HEK293T (cell line): ENCODE measurements at regions not wholly inside any gene's neighbourhood (a gene's known extent, or its start where the extent isn't known, plus 50 kb on each side); places are given as distances from the start of the nearest gene placed in this dataset.

ENCODE experiments used
- BHLHE40 ChIP-seq: fragments of 450-650 bp; IDR thresholded peaks from 2 replicates; pipeline ENCODE4 v1.6.1; 2016; ENCODE audit warnings: mild to moderate bottlenecking, moderate library complexity, borderline replicate concordance
- ELF4 ChIP-seq: fragments of 450-650 bp; IDR thresholded peaks from 2 replicates; pipeline ENCODE4 v1.6.1; 2017; ENCODE audit warnings: antibody characterized with exemption
- FOXA1 ChIP-seq: fragments of 450-650 bp; IDR thresholded peaks from 2 replicates; pipeline ENCODE4 v1.6.1; 2016; ENCODE audit warnings: mild to moderate bottlenecking
- FOXM1 ChIP-seq: fragments of 450-650 bp; IDR thresholded peaks from 2 replicates; pipeline ENCODE4 v1.6.1; 2017; ENCODE audit warnings: mild to moderate bottlenecking, borderline replicate concordance
- PKNOX1 ChIP-seq: fragments of 450-650 bp; IDR thresholded peaks from 2 replicates; pipeline ENCODE4 v1.6.1; 2016
- SP1 ChIP-seq: fragments of 450-650 bp; IDR thresholded peaks from 2 replicates; pipeline ENCODE4 v1.6.1; 2017
- SUZ12 ChIP-seq: fragments of 450-650 bp; IDR thresholded peaks from 2 replicates; pipeline ENCODE4 v1.6.1; 2016; ENCODE audit warnings: mild to moderate bottlenecking
- TARDBP ChIP-seq: fragments of 450-650 bp; IDR thresholded peaks from 2 replicates; pipeline ENCODE4 v1.6.1; 2016

GRCh38 chr1:229862017-229862774, 204.8 kb upstream of the GALNT2 start:
- TF ChIP-seq PKNOX1 (no peak), SP1 (no peak), FOXM1 (no peak), BHLHE40 (no peak), ELF4 (no peak), TARDBP (no peak), FOXA1 (no peak), SUZ12 (no peak)
